HG03460 (cell line): ENCODE measurements at regions not wholly inside any gene's neighbourhood (a gene's known extent, or its start where the extent isn't known, plus 50 kb on each side); places are given as distances from the start of the nearest gene placed in this dataset.

Experiments
- ATAC-seq: cut with Tn5 transposase; IDR thresholded peaks from one replicate; pipeline ENCODE4 v1.9.1; 2021; ENCODE audit not compliant: unreplicated experiment

- no peak for ATAC-seq
Observed at GRCh38 chr7:131900785-131901287, 344.4 kb upstream of the PODXL start.

DNA sequence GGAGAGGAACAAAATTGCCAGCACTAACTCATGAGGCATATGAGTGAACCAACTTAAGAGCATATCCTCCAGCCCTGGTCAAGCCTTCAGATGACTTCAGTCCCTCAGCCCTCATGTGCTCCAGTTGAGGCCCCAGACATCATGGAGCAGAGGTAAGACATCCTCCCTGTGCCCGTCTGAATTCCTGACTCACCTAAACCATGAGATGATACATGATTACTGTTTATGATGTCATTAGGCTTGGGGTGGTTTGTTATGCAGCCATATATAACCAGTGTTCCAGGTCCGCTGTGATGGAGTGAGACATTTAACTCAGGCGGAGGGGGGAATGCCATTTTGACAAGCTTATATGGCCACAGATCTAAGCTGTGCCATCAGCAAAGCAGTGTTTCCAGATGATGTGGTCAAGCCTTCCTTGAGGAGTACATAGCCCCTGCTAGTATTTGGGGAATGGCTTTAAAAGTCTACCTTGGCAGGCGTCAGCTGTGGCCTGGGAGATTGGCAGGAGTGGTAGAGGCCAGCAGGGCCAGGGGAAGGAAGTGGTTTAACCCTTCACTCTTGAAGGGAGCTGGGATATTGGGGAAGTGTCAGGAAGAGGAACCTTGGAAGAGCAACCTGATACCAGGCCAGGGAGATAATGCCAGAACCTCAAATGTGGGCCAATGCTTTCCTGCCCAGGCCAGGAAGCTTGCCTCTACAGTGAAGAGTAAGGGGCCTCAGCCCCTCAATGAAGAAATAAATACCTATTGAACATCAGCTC lies 343.0 kb upstream of the PODXL start:
- ATAC-seq: no peak

DNA sequence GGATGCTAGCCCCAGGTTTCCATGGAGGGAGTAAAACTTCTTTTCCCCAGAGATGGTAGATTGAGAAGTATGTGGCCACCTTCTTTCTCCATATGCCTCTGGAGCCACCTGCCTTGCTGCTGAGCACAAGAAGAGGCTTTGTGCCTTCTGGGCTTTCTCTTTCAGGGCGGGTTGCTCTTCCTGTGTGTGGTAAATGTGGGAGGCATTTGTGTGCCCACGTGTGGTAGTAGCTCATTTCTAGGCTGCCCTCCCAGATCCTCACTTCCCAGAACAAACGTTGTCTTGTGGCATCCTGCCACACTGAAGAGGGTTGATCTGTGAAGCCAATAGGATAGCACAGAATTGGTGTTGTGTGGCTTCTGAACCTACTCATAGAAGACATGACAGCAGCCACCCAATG lies 342.0 kb upstream of the PODXL start:
- ATAC-seq: no peak

DNA sequence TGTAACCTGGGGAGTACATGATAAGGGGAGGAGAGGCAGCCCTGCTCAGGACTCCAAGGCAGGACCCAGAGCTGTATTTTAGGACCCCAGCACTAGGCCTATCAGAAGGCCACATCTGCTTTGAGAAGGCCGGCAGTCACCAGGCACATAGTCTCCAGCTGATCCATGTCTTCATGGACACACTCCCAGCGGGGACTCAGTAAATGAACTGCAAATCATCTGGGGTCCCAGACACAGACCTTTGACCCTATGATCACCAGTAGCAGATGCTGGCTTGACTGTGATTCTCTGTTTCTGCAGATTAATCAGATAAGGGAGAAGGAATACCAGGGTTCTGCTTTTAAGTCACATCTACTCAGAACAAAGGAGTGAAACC lies 341.4 kb upstream of the PODXL start:
- no peak for ATAC-seq

GRCh38 chr7:131897016-131897789 lies 340.8 kb upstream of the PODXL start:
- ATAC-seq: no peak

- no peak for ATAC-seq
Observed at GRCh38 chr7:131896165-131896863, 339.9 kb upstream of the PODXL start.

GRCh38 chr7:131895541-131896164 lies 339.2 kb upstream of the PODXL start:
- ATAC-seq: no peak

DNA sequence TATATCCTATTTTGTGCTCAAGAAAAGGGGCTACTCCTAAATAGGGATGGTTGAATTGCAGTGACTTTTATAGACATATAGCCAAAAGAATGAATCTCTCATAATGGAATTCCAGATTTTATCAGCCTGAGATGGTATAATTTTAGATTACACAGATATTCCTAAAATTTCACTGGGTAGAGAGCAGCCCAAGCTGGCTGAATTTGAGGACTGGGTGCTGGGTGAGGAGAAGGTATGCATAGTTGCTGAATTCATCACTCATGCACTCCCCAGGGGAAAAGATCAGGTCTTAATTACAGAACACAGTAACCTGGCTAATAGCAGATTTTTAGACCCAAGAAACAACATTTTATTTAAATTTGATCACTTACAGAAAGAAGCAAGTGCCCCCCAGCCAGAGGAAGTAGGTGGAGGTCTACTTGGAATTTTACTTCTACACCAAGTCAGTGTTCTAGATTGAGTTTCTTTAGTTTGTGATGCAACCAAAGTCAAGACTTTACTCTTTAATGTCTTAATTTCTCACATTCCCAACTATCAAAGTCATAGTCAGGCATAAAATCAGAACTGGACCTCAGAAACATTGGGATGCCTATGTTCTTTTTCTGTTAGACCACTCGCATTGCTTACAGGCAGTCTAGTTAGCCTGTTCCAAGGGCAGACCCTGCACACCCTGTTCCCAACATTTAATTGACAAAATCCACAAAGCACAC lies 337.4 kb upstream of the PODXL start:
- no peak for ATAC-seq

DNA sequence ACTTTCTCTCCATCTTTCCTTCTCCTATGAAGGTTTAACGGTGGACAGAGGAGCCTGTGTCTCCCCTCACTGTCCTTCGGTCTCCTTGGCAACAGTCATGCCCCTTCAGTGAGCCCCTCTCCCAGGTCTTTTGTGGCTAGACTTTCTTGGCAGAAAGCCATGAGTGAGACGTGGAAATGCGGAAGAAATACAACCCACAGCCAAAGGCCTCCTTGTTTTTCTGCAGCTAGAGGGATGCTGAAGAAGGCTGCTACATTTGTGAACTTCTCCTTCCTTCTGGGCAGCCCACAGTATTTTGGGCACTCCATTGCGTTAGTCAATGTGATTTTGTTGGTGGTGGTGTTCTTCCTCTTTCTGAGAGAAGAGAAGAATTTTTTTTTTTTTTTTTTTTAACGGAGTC lies 333.7 kb upstream of the PODXL start:
- ATAC-seq: no peak

- no peak for ATAC-seq
Observed at GRCh38 chr7:131889572-131890150, 333.2 kb upstream of the PODXL start.

- no peak for ATAC-seq
Observed at GRCh38 chr7:131883769-131884168, 327.3 kb upstream of the PODXL start.

- ATAC-seq: no peak
Observed at GRCh38 chr7:131883196-131883595, 326.8 kb upstream of the PODXL start.

DNA sequence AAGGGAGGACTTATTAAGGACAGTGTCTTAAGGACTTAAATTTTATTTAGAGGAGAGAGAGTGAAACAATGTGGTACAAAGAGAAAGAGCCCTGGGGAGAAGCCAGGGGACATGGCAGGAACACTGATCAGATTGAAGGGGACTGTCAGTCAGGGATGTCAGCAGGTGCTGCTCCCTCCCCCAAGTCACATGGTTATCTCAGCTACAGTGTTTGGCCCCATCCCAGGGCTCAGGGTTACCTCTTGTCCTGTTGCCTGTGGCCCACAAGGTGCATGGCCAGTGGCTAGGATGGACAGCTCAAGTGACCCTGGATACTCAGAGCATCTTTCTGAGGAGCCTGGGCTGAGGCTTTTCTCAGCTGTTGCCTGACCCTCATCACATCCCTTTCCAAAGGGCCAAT lies 325.9 kb upstream of the PODXL start:
- ATAC-seq: no peak

DNA sequence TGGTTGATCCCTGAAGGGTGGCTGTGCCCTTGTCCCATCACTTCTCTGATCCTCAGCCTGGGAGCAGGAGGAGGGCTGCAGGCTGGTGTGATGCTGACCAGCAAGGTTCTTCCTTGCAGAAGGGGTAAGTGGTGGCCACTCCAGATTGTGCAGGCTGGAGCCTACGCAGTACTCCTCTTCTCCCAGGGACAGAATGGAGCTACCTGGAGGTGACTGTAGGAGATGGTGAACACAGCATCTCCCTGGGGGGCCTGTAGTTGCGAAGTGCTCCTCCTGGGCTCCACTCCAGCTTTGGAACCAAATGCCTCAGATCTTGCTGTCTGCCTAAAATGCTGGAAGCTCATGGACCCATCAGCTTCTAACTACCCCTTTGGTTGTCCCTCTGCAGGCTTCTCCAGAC lies 323.6 kb upstream of the PODXL start:
- ATAC-seq: no peak

GRCh38 chr7:131879424-131879823 lies 323.0 kb upstream of the PODXL start:
- no peak for ATAC-seq

GRCh38 chr7:131878777-131879176 lies 322.3 kb upstream of the PODXL start:
- ATAC-seq: no peak

- no peak for ATAC-seq
Observed at GRCh38 chr7:131873581-131873980, 317.2 kb upstream of the PODXL start.

- ATAC-seq: no peak
Observed at GRCh38 chr7:131869986-131870385, 313.6 kb upstream of the PODXL start.

- ATAC-seq: no peak
Observed at GRCh38 chr7:131869169-131869844, 312.9 kb upstream of the PODXL start.

- ATAC-seq: no peak
Observed at GRCh38 chr7:131867461-131867860, 311.0 kb upstream of the PODXL start.
